Caco-2 (cell line): ENCODE measurements at regions not wholly inside any gene's neighbourhood (a gene's known extent, or its start where the extent isn't known, plus 50 kb on each side); places are given as distances from the start of the nearest gene placed in this dataset.

Experiments used
- BruUV-seq: library from RNA; stranded (reverse); fragments of 400-500 nt; replicated peaks from 2 replicates; lab custom pipeline; 2021; lab: Mats Ljungman, UMichigan
- CTCF ChIA-PET: fragments of 300-600 bp; sonication (Branson Sonifier 250); formaldehyde crosslinking; loops from one replicate; lab custom pipeline; 2022; ENCODE audit warnings: antibody characterized with exemption; lab: Charles Lee
- POLR2A ChIA-PET: fragments of 300-600 bp; sonication (Branson Sonifier 250); formaldehyde crosslinking; loops from one replicate; lab custom pipeline; 2022; ENCODE audit warnings: antibody characterized with exemption; lab: Charles Lee
- DNase-seq, 2 experiments: peaks; one replicate each; pipeline versions ENCODE4 v3.0.0 to v3.0.0-alpha.2; 2020 to 2022
- H3K27me3 ChIP-seq: replicated peaks from 2 replicates; pipeline ENCODE4 v1.6.0; 2011; ENCODE audit warnings: low read length; ENCODE audit not compliant: control insufficient read depth, insufficient read depth
- H3K36me3 ChIP-seq: 2 replicates; pipeline ENCODE4 v1.5.1; 2011; ENCODE audit warnings: low read length; ENCODE audit not compliant: control insufficient read depth, insufficient read depth
- H3K4me1 ChIP-seq: fragments of 250-450 bp; sonication (Bioruptor Pico); 2 replicates; pipeline ENCODE4 v1.5.1; 2020; ENCODE audit warnings: mild to moderate bottlenecking
- H3K4me3 ChIP-seq: 2 replicates; pipeline ENCODE4 v1.5.1; 2011; ENCODE audit warnings: low read depth, mild to moderate bottlenecking, control low read depth, low read length
- H3K9me3 ChIP-seq: fragments of 250-450 bp; sonication (Bioruptor Pico); 2 replicates; pipeline ENCODE4 v1.5.1; 2020; ENCODE audit warnings: mild to moderate bottlenecking, moderate library complexity
- H3K27ac Mint-ChIP-seq: one replicate; pipeline ENCODE4 v1.8.0; 2022; ENCODE audit warnings: mixed read lengths; ENCODE audit not compliant: unreplicated experiment
- H3K27me3 Mint-ChIP-seq: one replicate; pipeline ENCODE4 v1.8.0; 2022; ENCODE audit warnings: mixed read lengths; ENCODE audit not compliant: insufficient read depth, unreplicated experiment
- H3K36me3 Mint-ChIP-seq: one replicate; pipeline ENCODE4 v1.8.0; 2022; ENCODE audit warnings: mild to moderate bottlenecking, mixed read lengths; ENCODE audit not compliant: insufficient read depth, unreplicated experiment
- H3K4me1 Mint-ChIP-seq: one replicate; pipeline ENCODE4 v1.8.0; 2022; ENCODE audit warnings: low read depth, mixed read lengths; ENCODE audit not compliant: unreplicated experiment
- H3K4me3 Mint-ChIP-seq: one replicate; pipeline ENCODE4 v1.8.0; 2022; ENCODE audit warnings: mild to moderate bottlenecking, moderate library complexity, mixed read lengths; ENCODE audit not compliant: unreplicated experiment
- H3K9me3 Mint-ChIP-seq: one replicate; pipeline ENCODE4 v1.8.0; 2022; ENCODE audit warnings: mixed read lengths; ENCODE audit not compliant: unreplicated experiment
- CTCF ChIP-seq, 2 experiments: fragments of 200-600 bp in 1 of 2; IDR thresholded peaks; 1 replicate in 1 of 2; 2 replicates in 1 of 2; pipeline versions ENCODE4 v1.5.1 to v1.8.0; 2011 to 2022; ENCODE audit warnings: antibody characterized with exemption in 1 of 2, control low read depth in 1 of 2, inconsistent platforms in 1 of 2, low read depth in 1 of 2, low read length in 1 of 2, mild to moderate bottlenecking in 1 of 2, moderate library complexity in 1 of 2; ENCODE audit not compliant: insufficient read depth in 1 of 2, severe bottlenecking in 1 of 2, unreplicated experiment in 1 of 2
- intact Hi-C: fragments of 100-400 bp; cut with micrococcal nuclease; formaldehyde crosslinking; loops from one replicate; pipeline ENCODE4 v1.10.0; 2022; ENCODE audit not compliant: unreplicated experiment

DNA sequence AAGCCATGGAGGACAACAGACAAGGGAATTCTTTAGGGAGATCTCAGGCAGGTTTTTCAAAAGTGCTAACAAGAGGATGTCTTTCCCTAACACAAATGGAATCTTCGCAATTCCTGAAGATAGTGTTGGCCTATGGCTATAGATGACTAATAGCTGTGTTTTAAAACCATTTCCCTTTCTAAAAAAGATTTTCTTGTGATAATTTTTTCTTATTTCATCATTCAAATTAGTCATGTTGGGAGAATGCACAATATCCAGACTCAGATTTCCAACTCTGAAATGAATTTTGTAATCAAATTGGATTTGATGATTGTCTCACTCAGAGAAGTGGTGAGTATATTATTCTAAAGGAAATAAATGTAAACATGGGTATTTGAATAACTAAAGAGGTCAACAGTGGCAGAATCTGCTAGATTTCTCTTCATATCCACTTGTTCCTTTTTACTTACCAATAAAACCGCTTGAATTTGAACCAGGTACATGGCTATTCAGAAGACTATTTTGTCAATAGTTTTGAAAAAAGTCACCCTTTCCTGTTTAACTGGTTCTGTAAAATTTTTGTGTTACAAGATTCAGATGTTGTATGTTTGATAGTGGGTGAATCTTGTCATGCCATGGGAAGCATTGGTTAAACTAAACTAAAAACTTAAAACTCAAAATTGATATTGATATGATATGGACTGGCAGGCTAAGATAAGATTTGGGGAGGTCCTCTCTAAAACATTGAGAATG lies 1223.7 kb upstream of the EYS start:
- no peak for TF ChIP-seq CTCF (IDR thresholded peaks at IDR 0.05; ENCODE audit: insufficient read depth in 1 of 2, low read depth in 1 of 2, low read length in 1 of 2, severe bottlenecking in 1 of 2, unreplicated experiment in 1 of 2)
- Mint-ChIP-seq H3K9me3 (peaks cover 23% of the 10 kb centered on the region), H3K36me3 (no peaks in the 10 kb centered on the region), H3K27ac (no peak overlapping the region), H3K4me3 (no peak overlapping the region), H3K27me3 (no peaks in the 10 kb centered on the region), H3K4me1 (no peaks in the 10 kb centered on the region)
- no peak for DNase-seq
- Histone ChIP-seq H3K9me3 (peaks cover 2% of the 10 kb centered on the region; the same call in 1 of the 2 replicates), H3K36me3 (no peaks in the 10 kb centered on the region), H3K4me1 (no peaks in the 10 kb centered on the region), H3K27me3 (no peaks in the 10 kb centered on the region), H3K4me3 (no peak overlapping the region)
- intact Hi-C loops = no loop called here
- CTCF ChIA-PET = no interaction called here
- POLR2A ChIA-PET = no interaction called here
- no TSS peak for BruUV-seq

DNA sequence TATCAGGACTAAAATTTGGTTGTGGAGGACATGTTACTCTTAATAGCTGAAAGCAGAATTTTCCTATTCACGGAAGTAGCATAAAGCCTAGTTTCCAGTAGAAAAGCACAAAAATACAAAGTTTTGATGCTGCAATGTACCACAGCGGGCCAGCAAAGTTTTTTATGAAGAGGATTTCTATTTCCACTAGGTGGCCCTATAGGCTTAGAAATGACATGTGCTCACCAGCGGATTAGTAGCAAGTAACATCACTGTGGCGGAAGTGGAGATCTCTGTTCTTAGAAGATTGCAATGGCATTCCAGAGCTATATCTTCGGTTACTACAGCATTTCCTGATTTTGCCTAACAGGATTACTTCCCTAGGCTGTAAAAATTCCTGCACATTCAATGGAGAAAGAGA lies 1219.0 kb upstream of the EYS start:
- intact Hi-C loops = loop anchor here (1.0 to 10.0 kb wide), 2 partner anchors 83 to 1009 kb away; no protein-coding TSS in a partner anchor
- ChIA-PET CTCF (no interaction called here), POLR2A (no interaction called here)

GRCh38 chr6:66913657-66914056 lies 1206.6 kb upstream of the EYS start:
- Mint-ChIP-seq H3K9me3 (no peaks in the 10 kb centered on the region), H3K4me1 (no peaks in the 10 kb centered on the region), H3K27ac (no peak overlapping the region), H3K36me3 (no peaks in the 10 kb centered on the region), H3K27me3 (no peaks in the 10 kb centered on the region), H3K4me3 (no peak overlapping the region)
- POLR2A ChIA-PET = no interaction called here
- no TSS peak for BruUV-seq
- Histone ChIP-seq H3K9me3 (no peaks in the 10 kb centered on the region), H3K36me3 (no peaks in the 10 kb centered on the region), H3K27me3 (no peaks in the 10 kb centered on the region), H3K4me1 (no peaks in the 10 kb centered on the region), H3K4me3 (no peak overlapping the region)
- CTCF ChIA-PET = no interaction called here
- intact Hi-C loops = no loop called here
- DNase-seq = no peak
- TF ChIP-seq CTCF (IDR thresholded peaks at IDR 0.05; ENCODE audit: insufficient read depth in 1 of 2, low read depth in 1 of 2, low read length in 1 of 2, severe bottlenecking in 1 of 2, unreplicated experiment in 1 of 2) = no peak

More for the DNA sequence above, 1219.0 kb upstream of the EYS start:
- H3K36me3 ChIP-seq = no peaks in the 10 kb centered on the region
- no peaks in the 10 kb centered on the region for H3K36me3 Mint-ChIP-seq
- no peaks in the 10 kb centered on the region for H3K27me3 Mint-ChIP-seq
- no peaks in the 10 kb centered on the region for H3K4me1 Mint-ChIP-seq
- H3K4me3 ChIP-seq = no peak overlapping the region
- BruUV-seq = no TSS peak
- peaks cover 6% of the 10 kb centered on the region; the same call in 1 of the 2 replicates for H3K9me3 ChIP-seq
- TF ChIP-seq CTCF (IDR thresholded peaks at IDR 0.05; ENCODE audit: insufficient read depth in 1 of 2, low read depth in 1 of 2, low read length in 1 of 2, severe bottlenecking in 1 of 2, unreplicated experiment in 1 of 2) = peak in 1 of 2 experiments; percentile 13
- no peaks in the 10 kb centered on the region for H3K4me1 ChIP-seq
- H3K27ac Mint-ChIP-seq = no peak overlapping the region
- H3K27me3 ChIP-seq = no peaks in the 10 kb centered on the region
- no peak overlapping the region for H3K4me3 Mint-ChIP-seq
- peaks cover 35% of the 10 kb centered on the region for H3K9me3 Mint-ChIP-seq
- peak in 1 of 2 experiments; percentile 18 for DNase-seq
